Cardiac fibroblast (primary cell): ENCODE measurements at regions not wholly inside any gene's neighbourhood (a gene's known extent, or its start where the extent isn't known, plus 50 kb on each side); places are given as distances from the start of the nearest gene placed in this dataset.

Experiments used
- DNase-seq, 2 donors: peaks; one replicate each; pipeline versions ENCODE4 v3.0.0 to v3.0.0-alpha.2; 2010; ENCODE audit warnings: low read depth in 2 of 2
- H3K4me3 ChIP-seq, 2 donors: replicated peaks in 1 of 2; 1 replicate in 1 of 2; 2 replicates in 1 of 2; pipeline ENCODE4 v1.5.1; 2011; ENCODE audit warnings: low read depth in 2 of 2, low read length in 2 of 2, mild to moderate bottlenecking in 2 of 2, moderate library complexity in 1 of 2
- TF ChIP-seq, protein P1 (sequence below): IDR thresholded peaks from one replicate; pipeline ENCODE4 v1.5.1; 2011; ENCODE audit warnings: low read depth, mild to moderate bottlenecking, low read length, inconsistent platforms

- DNase-seq: no peak
- TF ChIP-seq, protein P1, sequence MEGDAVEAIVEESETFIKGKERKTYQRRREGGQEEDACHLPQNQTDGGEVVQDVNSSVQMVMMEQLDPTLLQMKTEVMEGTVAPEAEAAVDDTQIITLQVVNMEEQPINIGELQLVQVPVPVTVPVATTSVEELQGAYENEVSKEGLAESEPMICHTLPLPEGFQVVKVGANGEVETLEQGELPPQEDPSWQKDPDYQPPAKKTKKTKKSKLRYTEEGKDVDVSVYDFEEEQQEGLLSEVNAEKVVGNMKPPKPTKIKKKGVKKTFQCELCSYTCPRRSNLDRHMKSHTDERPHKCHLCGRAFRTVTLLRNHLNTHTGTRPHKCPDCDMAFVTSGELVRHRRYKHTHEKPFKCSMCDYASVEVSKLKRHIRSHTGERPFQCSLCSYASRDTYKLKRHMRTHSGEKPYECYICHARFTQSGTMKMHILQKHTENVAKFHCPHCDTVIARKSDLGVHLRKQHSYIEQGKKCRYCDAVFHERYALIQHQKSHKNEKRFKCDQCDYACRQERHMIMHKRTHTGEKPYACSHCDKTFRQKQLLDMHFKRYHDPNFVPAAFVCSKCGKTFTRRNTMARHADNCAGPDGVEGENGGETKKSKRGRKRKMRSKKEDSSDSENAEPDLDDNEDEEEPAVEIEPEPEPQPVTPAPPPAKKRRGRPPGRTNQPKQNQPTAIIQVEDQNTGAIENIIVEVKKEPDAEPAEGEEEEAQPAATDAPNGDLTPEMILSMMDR: no peak
- no peak overlapping the region for H3K4me3 ChIP-seq
Observed at GRCh38 chr5:33275391-33275790, 165.4 kb upstream of the TARS1 start.

DNA sequence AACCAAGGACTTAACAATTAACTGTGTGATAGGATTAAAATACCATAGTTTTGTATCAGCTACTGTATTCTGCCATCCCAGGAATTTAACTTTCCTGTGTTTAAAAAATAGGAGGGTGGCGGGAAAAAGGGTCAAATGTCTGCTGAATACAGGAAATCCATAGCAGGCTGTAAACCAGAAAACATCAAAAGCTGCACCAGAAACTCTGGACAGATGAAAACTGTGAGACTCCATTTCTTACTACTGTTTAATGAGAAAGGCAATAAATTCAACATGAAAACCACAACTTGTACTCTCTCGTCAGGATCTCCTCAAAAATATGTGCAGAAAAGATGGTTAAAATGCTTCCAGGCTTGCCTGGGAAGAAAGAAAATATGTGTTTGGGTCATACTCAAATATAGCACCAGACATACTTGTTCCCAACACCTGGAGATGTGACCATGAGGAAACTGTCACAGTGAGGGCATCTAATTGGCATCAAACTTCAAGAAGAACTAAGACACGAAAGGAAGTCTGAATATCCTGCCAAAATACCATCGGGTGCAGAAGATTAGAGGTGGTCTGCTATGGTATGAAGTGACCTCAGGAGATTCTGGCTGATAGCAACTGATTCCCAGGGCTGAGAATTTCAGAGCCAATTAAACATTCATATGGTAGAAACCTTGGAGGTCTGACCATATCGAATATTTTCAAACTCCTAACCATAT, 164.7 kb upstream of the TARS1 start:
- DNase-seq: peak in 1 of 2 donors; percentile 9
- H3K4me3 ChIP-seq: no peak overlapping the region
- TF ChIP-seq, protein P1: no peak

DNA sequence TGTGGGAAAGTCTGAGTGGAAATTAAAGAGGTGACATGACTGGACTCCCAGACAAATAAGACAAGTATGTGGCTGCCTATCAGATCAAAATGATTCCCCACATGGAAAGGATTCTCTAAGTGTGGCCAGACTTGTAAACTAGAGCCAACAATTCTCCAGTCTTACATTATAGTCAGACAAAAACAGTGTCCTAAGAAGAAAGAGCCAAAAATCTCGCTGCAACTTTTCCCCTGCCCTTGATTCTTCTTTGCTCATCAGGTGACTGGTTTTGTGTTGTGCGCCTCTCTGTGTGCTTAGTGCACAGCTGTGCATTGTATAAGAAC, 164.2 kb upstream of the TARS1 start:
- no peak overlapping the region for H3K4me3 ChIP-seq
- DNase-seq: peak in 1 of 2 donors; percentile 11
- TF ChIP-seq, protein P1: no peak

DNA sequence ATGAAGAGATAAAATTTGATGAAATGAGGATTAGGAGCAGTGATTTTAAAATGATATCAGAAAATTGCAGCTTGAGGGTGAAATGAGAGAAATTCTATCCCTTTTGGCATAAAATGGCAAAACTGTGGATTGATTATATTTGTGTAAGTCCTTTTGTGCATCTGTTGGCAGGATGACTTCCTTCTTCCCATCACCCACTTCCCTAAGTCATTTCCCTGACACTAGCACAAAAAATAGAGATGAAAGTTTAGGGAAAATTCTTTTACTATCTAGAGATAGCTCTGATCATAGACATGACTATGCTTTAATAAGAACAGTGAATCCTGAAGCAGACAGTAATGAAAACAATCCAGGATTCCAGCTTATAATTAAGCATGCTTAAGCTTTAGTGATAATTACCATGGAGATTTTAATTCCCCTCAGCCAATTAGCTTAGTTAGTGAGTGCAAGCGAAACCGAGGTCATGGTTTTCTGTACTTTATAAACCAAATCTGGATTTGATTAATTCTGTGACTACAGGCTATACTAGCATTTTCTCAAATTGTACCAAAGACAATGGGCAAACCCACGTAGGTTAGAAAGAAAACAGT, 163.6 kb upstream of the TARS1 start:
- TF ChIP-seq, protein P1: no peak
- H3K4me3 ChIP-seq: no peak overlapping the region
- no peak for DNase-seq

- DNase-seq: peak in 1 of 2 donors; percentile 23
- TF ChIP-seq, protein P1: no peak
- H3K4me3 ChIP-seq: no peak overlapping the region
Observed at GRCh38 chr5:33281431-33281843, 159.3 kb upstream of the TARS1 start.

DNA sequence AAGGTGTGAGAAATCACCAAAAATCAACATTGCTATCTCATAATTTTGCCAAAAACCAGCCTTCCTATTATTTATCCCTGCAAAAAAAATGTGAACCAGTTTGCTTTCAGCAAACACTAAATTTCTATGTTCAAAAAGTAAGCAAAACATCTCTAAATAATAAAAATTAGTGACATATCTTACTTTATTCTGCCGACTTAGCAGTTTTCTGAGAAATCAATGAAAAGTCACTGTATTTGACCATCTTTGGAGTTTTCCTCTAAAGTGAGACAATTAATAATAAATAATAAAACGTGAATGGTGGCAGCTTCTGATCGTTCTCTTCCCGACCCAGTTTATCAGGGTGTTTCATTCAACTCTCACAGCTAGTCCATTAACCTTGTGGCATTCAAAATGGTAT, 158.6 kb upstream of the TARS1 start:
- DNase-seq: no peak
- H3K4me3 ChIP-seq: no peak overlapping the region
- TF ChIP-seq, protein P1: no peak
